ENCODE measurements at regions not wholly inside any gene's neighbourhood (a gene's known extent, or its start where the extent isn't known, plus 50 kb on each side); places are given as distances from the start of the nearest gene placed in this dataset.

- no peak for DNase-seq (ENCODE audit: low read depth)
- Histone ChIP-seq H3K27me3 (ENCODE audit: control insufficient read depth, insufficient read depth, low read length) (no peaks in the 10 kb centered on the region), H3K4me3 (ENCODE audit: low read depth, low read length) (no peak overlapping the region), H3K36me3 (ENCODE audit: control insufficient read depth, insufficient read depth, low read length) (no peaks in the 10 kb centered on the region)
- TF ChIP-seq CTCF (IDR thresholded peaks at IDR 0.05; ENCODE audit: insufficient read depth, low read length, poor library complexity, severe bottlenecking), result no peak
Observed at GRCh38 chr3:72142028-72142427, 357.1 kb upstream of the PROK2 start.

GRCh38 chr3:72141264-72141663 is 356.3 kb upstream of the PROK2 start:
- Histone ChIP-seq H3K27me3 (ENCODE audit: control insufficient read depth, insufficient read depth, low read length) (no peaks in the 10 kb centered on the region), H3K36me3 (ENCODE audit: control insufficient read depth, insufficient read depth, low read length) (no peaks in the 10 kb centered on the region), H3K4me3 (ENCODE audit: low read depth, low read length) (no peak overlapping the region)
- DNase-seq (ENCODE audit: low read depth), result no peak
- TF ChIP-seq CTCF (IDR thresholded peaks at IDR 0.05; ENCODE audit: insufficient read depth, low read length, poor library complexity, severe bottlenecking), result no peak

- DNase-seq (ENCODE audit: low read depth), result no peak
- Histone ChIP-seq H3K36me3 (ENCODE audit: control insufficient read depth, insufficient read depth, low read length) (no peaks in the 10 kb centered on the region), H3K27me3 (ENCODE audit: control insufficient read depth, insufficient read depth, low read length) (no peaks in the 10 kb centered on the region), H3K4me3 (ENCODE audit: low read depth, low read length) (no peak overlapping the region)
- TF ChIP-seq CTCF (IDR thresholded peaks at IDR 0.05; ENCODE audit: insufficient read depth, low read length, poor library complexity, severe bottlenecking), result no peak
Observed at GRCh38 chr3:72139316-72139715, 354.4 kb upstream of the PROK2 start.

- Histone ChIP-seq H3K36me3 (ENCODE audit: control insufficient read depth, insufficient read depth, low read length) (no peaks in the 10 kb centered on the region), H3K27me3 (ENCODE audit: control insufficient read depth, insufficient read depth, low read length) (peaks cover 3% of the 10 kb centered on the region), H3K4me3 (ENCODE audit: low read depth, low read length) (no peak overlapping the region)
- DNase-seq (ENCODE audit: low read depth), result no peak
- TF ChIP-seq CTCF (IDR thresholded peaks at IDR 0.05; ENCODE audit: insufficient read depth, low read length, poor library complexity, severe bottlenecking), result no peak
Observed at GRCh38 chr3:72137865-72138861, 353.2 kb upstream of the PROK2 start.

GRCh38 chr3:72135636-72136035 is 350.7 kb upstream of the PROK2 start:
- H3K4me3 ChIP-seq (ENCODE audit: low read depth, low read length), result no peak overlapping the region
- H3K36me3 ChIP-seq (ENCODE audit: control insufficient read depth, insufficient read depth, low read length), result no peaks in the 10 kb centered on the region
- TF ChIP-seq CTCF (IDR thresholded peaks at IDR 0.05; ENCODE audit: insufficient read depth, low read length, poor library complexity, severe bottlenecking), result no peak
- H3K27me3 ChIP-seq (ENCODE audit: control insufficient read depth, insufficient read depth, low read length), result peaks cover 3% of the 10 kb centered on the region
- DNase-seq (ENCODE audit: low read depth), result no peak

All from kidney epithelial cell (primary cell).